HCT116 (cell line): ENCODE measurements at regions not wholly inside any gene's neighbourhood (a gene's known extent, or its start where the extent isn't known, plus 50 kb on each side); places are given as distances from the start of the nearest gene placed in this dataset.

Source experiments
- ATAC-seq: fragments of 200-7000 bp; cut with Tn5 transposase; 2 replicates; pipeline ENCODE4 v1.9.1; 2020; ENCODE audit warnings: mild to moderate bottlenecking, moderate library complexity
- BruUV-seq: library from RNA; stranded (reverse); fragments of 400-500 nt; replicated peaks from 2 replicates; lab custom pipeline; 2021; lab: Mats Ljungman, UMichigan
- CTCF ChIA-PET: fragments of 300-600 bp; sonication (Branson Sonifier 250); formaldehyde crosslinking; loops from one replicate; lab custom pipeline; 2021; ENCODE audit warnings: antibody characterized with exemption; lab: Charles Lee
- POLR2A ChIA-PET: fragments of 300-600, 350-600 bp; sonication (Branson Sonifier 250); formaldehyde crosslinking; loops from one replicate; lab custom pipeline; 2021; ENCODE audit warnings: antibody characterized with exemption; lab: Charles Lee
- RAD21 ChIA-PET, 2 experiments: fragments of 300-600 bp; sonication (Branson Sonifier 250); formaldehyde crosslinking; loops; one replicate each; lab custom pipeline; 2023; ENCODE audit warnings: low total read pairs in 2 of 2; ENCODE audit not compliant: uncharacterized antibody in 2 of 2, unreplicated experiment in 2 of 2, low non-redundant PET in 1 of 2; lab: Charles Lee
- DNase-seq: peaks from one replicate; pipeline ENCODE4 v3.0.0-alpha.2; 2010; ENCODE audit warnings: low read depth, low spot score
- H2AFZ ChIP-seq: fragments of 200-600 bp; shearing (Covaris generic), sonication (generic); 2 replicates; pipeline ENCODE4 v1.6.1; 2017; ENCODE audit warnings: low read depth, mixed run types, mixed read lengths, antibody characterized with exemption, low read length; ENCODE audit not compliant: poor library complexity, severe bottlenecking
- H3K27ac ChIP-seq: 2 replicates; pipeline ENCODE4 v1.5.1; 2012; ENCODE audit warnings: low read depth, low read length
- H3K27me3 ChIP-seq: fragments of 200-600 bp; sonication (generic); 2 replicates; pipeline ENCODE4 v1.6.1; 2016; ENCODE audit warnings: mixed run types, low read length, mixed read lengths; ENCODE audit not compliant: insufficient read depth
- H3K36me3 ChIP-seq, 2 experiments: fragments of 200-500 bp in 1 of 2; fragments of 200-600 bp in 1 of 2; sonication (Bioruptor generic) in 1 of 2; sonication (generic) in 1 of 2; 2 replicates each; pipeline versions ENCODE4 v1.5.1 to v1.6.1; 2014 to 2016; ENCODE audit warnings: low read length in 2 of 2, inconsistent platforms in 1 of 2, mixed read lengths in 1 of 2, mixed run types in 1 of 2; ENCODE audit not compliant: insufficient read depth in 2 of 2, control insufficient read depth in 1 of 2
- H3K4me1 ChIP-seq, 2 experiments: fragments of 200-600 bp in 1 of 2; sonication (generic) in 1 of 2; 2 replicates each; pipeline versions ENCODE4 v1.5.1 to v1.6.1; 2012 to 2017; ENCODE audit warnings: low read length in 2 of 2, inconsistent platforms in 1 of 2, mild to moderate bottlenecking in 1 of 2, mixed read lengths in 1 of 2, mixed run types in 1 of 2, moderate library complexity in 1 of 2; ENCODE audit not compliant: insufficient read depth in 2 of 2, control insufficient read depth in 1 of 2
- H3K4me2 ChIP-seq: fragments of 200-600 bp; sonication (generic); 2 replicates; pipeline ENCODE4 v1.6.1; 2017; ENCODE audit warnings: mixed run types, low read length, mixed read lengths
- H3K4me3 ChIP-seq, 2 experiments: fragments of 200-600 bp in 1 of 2; sonication (generic) in 1 of 2; replicated peaks in 1 of 2; 2 replicates each; pipeline ENCODE4 v1.5.1; 2011 to 2016; ENCODE audit warnings: low read length in 2 of 2, control low read depth in 1 of 2, low read depth in 1 of 2, mild to moderate bottlenecking in 1 of 2, mixed read lengths in 1 of 2, mixed run types in 1 of 2
- H3K79me2 ChIP-seq: fragments of 200-600 bp; sonication (generic); 2 replicates; pipeline ENCODE4 v1.6.1; 2017; ENCODE audit warnings: mild to moderate bottlenecking, mixed run types, low read length, moderate library complexity, mixed read lengths; ENCODE audit not compliant: insufficient read depth
- H3K9ac ChIP-seq: fragments of 200-600 bp; sonication (generic); 2 replicates; pipeline ENCODE4 v1.6.1; 2016; ENCODE audit warnings: low read length, mixed read lengths
- H3K9me2 ChIP-seq: fragments of 200-600 bp; sonication (generic), shearing (Covaris generic); 2 replicates; pipeline ENCODE4 v1.6.1; 2017; ENCODE audit warnings: mixed run types, mild to moderate bottlenecking, moderate library complexity; ENCODE audit not compliant: insufficient read depth
- H3K9me3 ChIP-seq, 2 experiments: fragments of 200-500 bp in 1 of 2; fragments of 200-600 bp in 1 of 2; sonication (Bioruptor generic) in 1 of 2; sonication (generic) in 1 of 2; 2 replicates each; pipeline ENCODE4 v1.6.1; 2014 to 2017; ENCODE audit warnings: low read length in 2 of 2, mixed read lengths in 2 of 2, inconsistent platforms in 1 of 2, low read depth in 1 of 2, mild to moderate bottlenecking in 1 of 2, mixed run types in 1 of 2, moderate library complexity in 1 of 2; ENCODE audit not compliant: control insufficient read depth in 1 of 2, insufficient read depth in 1 of 2
- H4K20me1 ChIP-seq: fragments of 200-600 bp; sonication (generic), shearing (Covaris generic); 2 replicates; pipeline ENCODE4 v1.6.1; 2017; ENCODE audit warnings: mixed run types, mild to moderate bottlenecking, moderate library complexity; ENCODE audit not compliant: insufficient read depth
- CBX3 ChIP-seq: IDR thresholded peaks from 2 replicates; pipeline ENCODE4 v1.6.1; 2012; ENCODE audit warnings: low read depth
- EGR1 ChIP-seq: IDR thresholded peaks from 2 replicates; pipeline ENCODE4 v1.6.1; 2012; ENCODE audit warnings: low read depth
- ELF1 ChIP-seq: IDR thresholded peaks from 2 replicates; pipeline ENCODE4 v1.6.1; 2012; ENCODE audit warnings: low read depth, borderline replicate concordance
- EZH2 ChIP-seq: fragments of 200-600 bp; sonication (generic); IDR thresholded peaks from 2 replicates; pipeline ENCODE4 v1.6.1; 2017; ENCODE audit warnings: antibody characterized with exemption, mixed run types
- EZH2phosphoT487 ChIP-seq: fragments of 200-600 bp; IDR thresholded peaks from 2 replicates; pipeline ENCODE4 v1.6.1; 2018; ENCODE audit warnings: antibody characterized with exemption, borderline replicate concordance
- POLR2A ChIP-seq: IDR thresholded peaks from 2 replicates; pipeline ENCODE4 v1.7.0; 2011; ENCODE audit warnings: borderline replicate concordance; ENCODE audit not compliant: insufficient read depth, insufficient read length; ENCODE audit errors: extremely low read depth
- POLR2AphosphoS5 ChIP-seq: IDR thresholded peaks from 2 replicates; pipeline ENCODE4 v1.6.1; 2011; ENCODE audit warnings: mild to moderate bottlenecking, low read depth, low read length, moderate library complexity
- RAD21 ChIP-seq: IDR thresholded peaks from 2 replicates; pipeline ENCODE4 v1.6.1; 2012; ENCODE audit warnings: low read depth, mild to moderate bottlenecking
- REST ChIP-seq: IDR thresholded peaks from 2 replicates; pipeline ENCODE4 v1.6.1; 2012; ENCODE audit warnings: low read depth
- SIN3A ChIP-seq: IDR thresholded peaks from 2 replicates; pipeline ENCODE4 v1.6.1; 2012; ENCODE audit warnings: low read depth
- SP1 ChIP-seq: IDR thresholded peaks from 2 replicates; pipeline ENCODE4 v1.6.1; 2012; ENCODE audit warnings: low read depth
- SRF ChIP-seq: IDR thresholded peaks from 2 replicates; pipeline ENCODE4 v1.6.1; 2012; ENCODE audit warnings: low read depth
- TCF7L2 ChIP-seq: IDR thresholded peaks from 2 replicates; pipeline ENCODE4 v1.7.0; 2011; ENCODE audit warnings: borderline replicate concordance, inconsistent platforms; ENCODE audit not compliant: insufficient read depth, insufficient read length; ENCODE audit errors: extremely low read depth
- YY1 ChIP-seq: IDR thresholded peaks from 2 replicates; pipeline ENCODE4 v1.6.1; 2011; ENCODE audit warnings: low read length, low read depth, moderate library complexity, mild to moderate bottlenecking; ENCODE audit not compliant: insufficient replicate concordance; ENCODE audit errors: extremely low read depth
- ZBTB33 ChIP-seq: IDR thresholded peaks from 2 replicates; pipeline ENCODE4 v1.6.1; 2011; ENCODE audit warnings: mild to moderate bottlenecking, low read length, moderate library complexity; ENCODE audit not compliant: insufficient replicate concordance; ENCODE audit errors: extremely low read depth
- intact Hi-C: fragments of 100-400 bp; cut with micrococcal nuclease; formaldehyde crosslinking; loops from 2 replicates; pipeline ENCODE4 v1.10.0; 2022
- TF ChIP-seq, protein P1 (sequence below): IDR thresholded peaks from 2 replicates; pipeline ENCODE4 v1.6.1; 2012
- TF ChIP-seq, protein P2 (sequence below): IDR thresholded peaks from 2 replicates; pipeline ENCODE4 v1.6.1; 2012
- TF ChIP-seq, protein P3 (sequence below), 3 experiments: fragments of 200-600 bp in 1 of 3; sonication (generic) in 1 of 3; IDR thresholded peaks in 2 of 3; conservative IDR thresholded peaks in 1 of 3; 2 replicates each; pipeline ENCODE4 v1.5.1; 2012 to 2017; ENCODE audit warnings: low read depth in 2 of 3, low read length in 2 of 3, antibody characterized with exemption in 1 of 3, borderline replicate concordance in 1 of 3, control low read depth in 1 of 3, mild to moderate bottlenecking in 1 of 3, mixed read lengths in 1 of 3, mixed run types in 1 of 3, moderate library complexity in 1 of 3; ENCODE audit not compliant: insufficient read depth in 1 of 3

DNA sequence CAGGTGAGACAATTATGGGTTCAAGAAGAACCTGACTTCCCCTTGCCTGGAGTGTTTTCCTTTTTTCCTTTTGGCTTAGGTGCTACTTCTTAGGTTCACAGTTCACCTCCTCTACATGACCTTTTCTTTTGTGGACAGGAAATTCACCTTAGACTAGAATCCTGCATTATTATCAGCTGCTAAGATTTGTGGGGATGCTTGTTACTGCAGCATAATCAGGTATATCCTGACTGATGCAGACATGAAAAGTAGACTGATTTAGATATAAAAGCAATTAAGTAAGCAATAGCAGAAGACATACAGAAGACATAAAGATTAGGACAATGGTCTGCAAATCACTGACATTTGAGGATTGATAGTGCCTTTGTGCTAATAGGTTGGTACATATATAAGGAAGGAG lies 168.3 kb downstream of the SALL1 start:
- no peak overlapping the region for H2AFZ ChIP-seq
- no peak overlapping the region for H3K9ac ChIP-seq
- no peaks in the 10 kb centered on the region for H3K79me2 ChIP-seq
- TF ChIP-seq EZH2phosphoT487 = no peak
- TF ChIP-seq, protein P1, sequence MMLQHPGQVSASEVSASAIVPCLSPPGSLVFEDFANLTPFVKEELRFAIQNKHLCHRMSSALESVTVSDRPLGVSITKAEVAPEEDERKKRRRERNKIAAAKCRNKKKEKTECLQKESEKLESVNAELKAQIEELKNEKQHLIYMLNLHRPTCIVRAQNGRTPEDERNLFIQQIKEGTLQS = no peak
- TF ChIP-seq SIN3A = no peak
- no peak for TF ChIP-seq EGR1
- TF ChIP-seq ZBTB33 = no peak
- no peak for TF ChIP-seq CBX3
- no peak for TF ChIP-seq POLR2AphosphoS5
- no peak for TF ChIP-seq SRF
- no peak for TF ChIP-seq YY1
- TF ChIP-seq POLR2A = no peak
- no peak for TF ChIP-seq RAD21
- TF ChIP-seq, protein P2, sequence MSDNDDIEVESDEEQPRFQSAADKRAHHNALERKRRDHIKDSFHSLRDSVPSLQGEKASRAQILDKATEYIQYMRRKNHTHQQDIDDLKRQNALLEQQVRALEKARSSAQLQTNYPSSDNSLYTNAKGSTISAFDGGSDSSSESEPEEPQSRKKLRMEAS = no peak
- TF ChIP-seq REST = no peak
- TF ChIP-seq, protein P3, sequence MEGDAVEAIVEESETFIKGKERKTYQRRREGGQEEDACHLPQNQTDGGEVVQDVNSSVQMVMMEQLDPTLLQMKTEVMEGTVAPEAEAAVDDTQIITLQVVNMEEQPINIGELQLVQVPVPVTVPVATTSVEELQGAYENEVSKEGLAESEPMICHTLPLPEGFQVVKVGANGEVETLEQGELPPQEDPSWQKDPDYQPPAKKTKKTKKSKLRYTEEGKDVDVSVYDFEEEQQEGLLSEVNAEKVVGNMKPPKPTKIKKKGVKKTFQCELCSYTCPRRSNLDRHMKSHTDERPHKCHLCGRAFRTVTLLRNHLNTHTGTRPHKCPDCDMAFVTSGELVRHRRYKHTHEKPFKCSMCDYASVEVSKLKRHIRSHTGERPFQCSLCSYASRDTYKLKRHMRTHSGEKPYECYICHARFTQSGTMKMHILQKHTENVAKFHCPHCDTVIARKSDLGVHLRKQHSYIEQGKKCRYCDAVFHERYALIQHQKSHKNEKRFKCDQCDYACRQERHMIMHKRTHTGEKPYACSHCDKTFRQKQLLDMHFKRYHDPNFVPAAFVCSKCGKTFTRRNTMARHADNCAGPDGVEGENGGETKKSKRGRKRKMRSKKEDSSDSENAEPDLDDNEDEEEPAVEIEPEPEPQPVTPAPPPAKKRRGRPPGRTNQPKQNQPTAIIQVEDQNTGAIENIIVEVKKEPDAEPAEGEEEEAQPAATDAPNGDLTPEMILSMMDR (IDR thresholded peaks at IDR 0.05 in 2 of 3, conservative IDR thresholded peaks at IDR 0.05 in 1 of 3; ENCODE audit: borderline replicate concordance in 1 of 3, insufficient read depth in 1 of 3, low read depth in 2 of 3, low read length in 2 of 3) = no peak
- TF ChIP-seq TCF7L2 = no peak
- TF ChIP-seq ELF1 = no peak
- TF ChIP-seq SP1 = no peak
- TF ChIP-seq EZH2 = no peak
- no peak overlapping the region for H3K4me2 ChIP-seq
- H3K9me3 ChIP-seq = no peaks in the 10 kb centered on the region
- 0 out of 2 replicates have a peak, but pooled peaks cover 4% of the 10 kb centered on the region for H3K27me3 ChIP-seq
- H3K4me3 ChIP-seq = no peak overlapping the region
- no peak overlapping the region for H3K27ac ChIP-seq
- ChIA-PET POLR2A (no interaction called here), CTCF (no interaction called here), RAD21 (no interaction called here)
- H3K36me3 ChIP-seq = no peaks in the 10 kb centered on the region
- no TSS peak for BruUV-seq
- DNase-seq (no peak), ATAC-seq (no peak)
- H4K20me1 ChIP-seq = no peaks in the 10 kb centered on the region
- intact Hi-C loops = no loop called here
- H3K9me2 ChIP-seq = no peaks in the 10 kb centered on the region
- no peaks in the 10 kb centered on the region for H3K4me1 ChIP-seq
